Cerebellar cortex (tissue), 1 donor: ENCODE measurements at regions not wholly inside any gene's neighbourhood (a gene's known extent, or its start where the extent isn't known, plus 50 kb on each side); places are given as distances from the start of the nearest gene placed in this dataset.

ENCODE experiments used
- DNase-seq: peaks from one replicate; pipeline ENCODE4 v3.0.0-alpha.2; 2015; ENCODE audit warnings: low spot score

- no peak for DNase-seq
These were observed 145.5 kb downstream of the WNT5A start for GRCh38 chr3:55341502-55342031.

DNA sequence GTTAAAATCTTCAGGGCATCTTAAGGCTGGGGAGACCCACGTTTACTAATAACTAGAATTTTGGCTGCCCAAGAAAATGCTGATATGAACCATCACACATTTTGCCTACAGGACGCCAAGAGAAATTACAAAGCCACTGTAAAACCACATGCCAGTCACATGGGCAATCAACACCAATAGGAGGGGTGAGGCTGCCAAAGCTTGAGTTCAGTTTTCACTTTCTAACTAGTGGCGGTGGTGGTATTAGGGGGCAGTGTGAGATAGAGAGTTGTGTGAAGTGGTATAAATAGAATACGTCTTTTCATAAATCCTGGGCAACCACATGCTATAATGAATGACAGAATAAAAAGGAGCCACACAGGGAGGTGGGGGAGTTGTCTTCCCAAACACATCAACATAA is 147.3 kb downstream of the WNT5A start:
- no peak for DNase-seq

DNA sequence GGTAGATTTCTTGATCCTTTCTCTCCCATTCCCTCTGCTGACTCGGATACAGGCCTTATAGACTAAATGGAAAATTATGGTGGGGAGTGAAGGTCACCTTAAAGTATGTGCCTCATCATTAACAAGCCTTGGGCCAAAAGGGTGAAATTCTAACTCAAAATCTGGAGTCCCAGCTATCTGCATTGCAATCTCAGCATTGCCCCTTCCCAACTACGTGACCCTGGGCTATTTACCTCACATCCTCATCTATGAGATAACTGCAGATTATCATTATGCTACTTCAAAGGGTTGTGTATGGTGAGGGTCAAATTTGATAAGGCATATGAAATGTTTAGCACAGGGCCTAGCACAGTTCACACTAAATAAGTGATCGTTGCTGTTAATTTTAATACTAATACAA is 147.7 kb downstream of the WNT5A start:
- no peak for DNase-seq

GRCh38 chr3:55337641-55338180 is 149.4 kb downstream of the WNT5A start:
- DNase-seq = no peak

DNA sequence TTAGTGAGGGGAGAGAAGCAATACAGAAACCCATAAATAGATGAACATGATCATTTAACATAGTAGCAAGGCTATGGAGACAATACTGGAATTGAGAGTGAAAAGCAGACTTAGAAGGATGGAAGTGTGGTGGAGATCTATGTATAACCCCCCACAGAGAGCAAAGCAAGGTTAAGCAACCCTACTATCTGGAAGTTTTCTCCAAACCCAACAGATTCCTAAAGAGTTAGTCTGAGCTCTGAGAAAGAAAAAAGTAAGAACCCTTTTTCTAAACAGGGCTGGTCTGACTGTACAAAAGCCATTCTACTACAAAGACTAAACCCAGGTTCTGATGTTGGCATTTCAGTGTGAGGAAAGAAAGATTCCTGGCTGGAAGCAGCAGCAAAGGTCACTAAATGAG is 153.2 kb downstream of the WNT5A start:
- no peak for DNase-seq

GRCh38 chr3:55333046-55333445 is 154.1 kb downstream of the WNT5A start:
- DNase-seq = no peak

GRCh38 chr3:55332176-55332575 is 154.9 kb downstream of the WNT5A start:
- no peak for DNase-seq

DNA sequence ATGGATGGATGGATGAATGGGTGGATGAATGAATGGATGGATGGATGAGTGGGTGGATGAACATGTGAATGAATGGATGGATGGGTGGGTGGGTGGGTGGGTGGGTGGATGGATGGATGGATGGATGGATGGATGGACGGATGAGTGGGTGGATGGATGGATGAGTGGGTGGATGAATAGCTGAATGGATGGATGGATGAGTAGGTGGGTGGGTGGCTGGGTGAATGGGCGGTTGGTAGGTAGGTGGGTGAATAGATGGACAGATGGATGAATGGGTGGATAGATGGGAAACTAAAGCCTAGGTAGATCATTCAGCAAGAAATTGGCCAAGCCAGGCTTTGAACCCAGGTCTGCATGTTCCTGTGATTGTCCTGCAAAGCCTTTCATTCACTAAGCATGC is 155.6 kb downstream of the WNT5A start:
- DNase-seq = no peak

- no peak for DNase-seq
These were observed 156.3 kb downstream of the WNT5A start for GRCh38 chr3:55330756-55331155.

GRCh38 chr3:55330355-55330754 is 156.8 kb downstream of the WNT5A start:
- no peak for DNase-seq

GRCh38 chr3:55329849-55330248 is 157.3 kb downstream of the WNT5A start:
- DNase-seq = no peak

DNA sequence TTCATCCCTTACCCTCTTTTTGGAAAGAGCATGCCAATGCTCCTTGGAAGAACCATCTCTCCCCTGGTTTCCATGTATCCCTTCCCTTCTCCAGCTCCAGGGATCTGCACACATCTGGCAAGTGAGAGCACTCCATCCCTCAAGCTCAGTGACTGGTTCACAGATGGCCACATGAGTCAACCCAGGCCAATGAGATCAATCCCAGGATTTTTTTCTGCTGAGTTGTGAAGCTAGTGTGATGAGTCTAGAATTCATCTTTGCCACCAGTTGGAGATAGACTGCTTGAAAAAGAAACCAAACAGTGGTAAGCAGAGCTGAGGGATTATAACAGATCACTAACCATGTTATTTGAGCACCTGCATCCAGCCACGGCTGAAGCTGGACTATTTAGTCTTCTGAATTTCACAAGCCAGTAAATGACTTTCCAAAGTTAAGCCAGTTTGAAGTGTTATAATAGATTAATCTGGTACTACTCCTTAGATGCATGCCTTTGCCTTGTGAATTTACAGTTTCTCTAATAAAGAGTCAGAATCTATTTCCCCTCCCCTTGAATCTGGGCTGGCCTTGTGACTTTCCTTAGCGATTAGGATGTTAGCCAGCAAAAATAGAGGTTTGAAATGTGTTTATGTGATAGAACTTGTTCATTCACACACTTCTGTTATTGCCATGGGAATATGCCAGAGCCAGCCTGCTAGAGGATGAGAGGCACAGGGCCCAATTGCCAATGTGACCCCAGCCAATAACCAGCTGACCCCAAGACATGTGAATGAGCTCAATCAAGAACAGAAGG is 159.8 kb downstream of the WNT5A start:
- DNase-seq = no peak

DNA sequence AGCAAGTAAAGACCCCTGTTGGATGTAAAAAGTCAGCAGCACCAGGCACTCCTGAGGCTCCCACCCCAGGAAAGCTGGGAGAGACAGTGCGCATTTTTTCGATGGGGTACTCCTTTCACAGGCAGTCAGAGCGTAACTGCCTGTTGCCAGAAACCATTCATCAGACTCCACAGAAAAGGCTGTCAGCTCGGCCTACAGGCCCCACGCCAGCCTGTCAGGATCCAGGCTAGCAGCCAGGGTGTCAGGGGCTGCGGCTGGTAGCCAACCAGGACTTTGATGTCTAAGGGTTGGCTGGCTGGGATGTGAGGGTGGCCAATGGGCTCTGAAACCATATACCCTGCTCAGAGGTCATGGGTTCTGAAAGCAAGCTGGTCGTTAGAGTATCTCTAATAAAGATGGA is 164.5 kb downstream of the WNT5A start:
- peak; percentile 5 for DNase-seq

GRCh38 chr3:55320928-55321327 is 166.2 kb downstream of the WNT5A start:
- no peak for DNase-seq

DNA sequence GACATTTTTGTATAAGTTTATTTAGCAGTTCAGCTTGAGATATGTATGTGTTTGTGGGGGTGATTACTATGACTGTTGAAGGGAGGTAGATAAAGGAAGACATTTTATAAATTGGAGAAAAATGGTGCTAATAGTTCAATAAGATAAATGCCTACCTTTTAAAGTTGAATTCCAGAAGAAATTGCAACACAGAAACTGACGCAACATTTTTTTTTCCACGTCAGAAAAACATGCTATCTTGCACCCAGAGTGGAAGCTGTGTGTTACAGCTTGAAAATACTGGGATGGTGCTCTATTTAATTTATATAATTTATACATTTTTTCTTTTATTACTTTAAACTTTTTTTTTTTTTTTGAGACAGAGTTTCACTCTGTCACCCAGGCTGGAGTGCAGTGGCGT is 171.7 kb downstream of the WNT5A start:
- DNase-seq = no peak

DNA sequence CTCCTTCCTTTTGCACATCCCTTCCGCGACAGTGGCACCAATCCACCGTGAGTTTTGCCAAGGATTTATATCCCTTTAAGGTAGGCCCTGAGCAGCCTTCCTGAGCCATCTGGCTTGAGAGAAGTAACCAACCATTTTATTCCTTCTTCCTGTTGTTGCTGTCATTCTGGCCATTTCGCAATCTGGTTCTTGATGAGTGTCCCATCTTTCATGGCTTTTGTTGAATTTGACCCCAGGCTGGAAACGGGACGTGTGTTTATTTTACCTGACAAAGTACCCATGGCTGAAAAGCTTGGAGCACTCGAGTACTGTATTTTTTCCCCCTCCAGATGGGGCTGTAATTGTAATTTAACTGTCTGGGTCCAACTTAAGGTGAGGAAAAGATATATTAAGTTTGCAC is 173.4 kb downstream of the WNT5A start:
- DNase-seq = no peak

GRCh38 chr3:55309336-55309735 is 177.8 kb downstream of the WNT5A start:
- no peak for DNase-seq

DNA sequence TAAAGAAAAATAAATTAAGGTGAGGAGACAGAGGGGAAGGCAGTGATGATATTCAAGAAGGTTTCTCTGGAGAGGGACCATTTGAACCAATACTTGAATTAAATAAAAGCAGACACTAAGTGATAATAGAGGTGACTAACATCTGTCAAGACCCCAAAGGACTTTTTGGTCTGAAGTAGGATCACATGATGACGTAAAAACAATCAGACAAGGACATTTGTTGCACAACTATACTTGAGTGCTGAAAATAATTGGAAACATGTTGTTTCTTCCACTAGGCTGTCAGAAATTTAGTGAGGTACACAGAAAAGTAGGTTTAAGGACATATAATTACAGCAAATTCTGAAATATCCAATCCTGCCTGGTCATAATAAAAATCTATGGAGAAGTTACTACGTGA is 179.5 kb downstream of the WNT5A start:
- DNase-seq = no peak

GRCh38 chr3:55305696-55306485 is 181.2 kb downstream of the WNT5A start:
- no peak for DNase-seq

GRCh38 chr3:55300701-55301100 is 186.4 kb downstream of the WNT5A start:
- DNase-seq = no peak

DNA sequence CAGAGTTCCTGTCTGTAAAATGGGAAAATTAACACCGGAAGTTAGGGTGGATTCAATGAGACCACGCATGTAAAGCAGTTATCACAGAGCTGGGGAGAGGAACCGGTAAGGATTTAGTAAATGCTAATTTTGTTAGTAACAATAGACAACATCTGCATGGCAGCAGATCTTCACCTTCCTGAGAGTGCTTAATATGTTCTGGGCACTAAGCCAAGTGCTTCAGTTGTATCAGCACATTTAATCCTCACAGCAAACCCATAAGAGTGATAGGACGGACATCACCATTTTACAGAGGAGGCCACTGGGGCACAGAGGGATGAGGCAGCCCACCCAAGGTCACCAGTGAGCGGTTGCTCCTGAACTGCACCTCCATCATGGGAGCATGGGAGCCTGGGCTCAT is 189.4 kb downstream of the WNT5A start:
- DNase-seq = no peak

GRCh38 chr3:55297245-55297644 is 189.9 kb downstream of the WNT5A start:
- no peak for DNase-seq

DNA sequence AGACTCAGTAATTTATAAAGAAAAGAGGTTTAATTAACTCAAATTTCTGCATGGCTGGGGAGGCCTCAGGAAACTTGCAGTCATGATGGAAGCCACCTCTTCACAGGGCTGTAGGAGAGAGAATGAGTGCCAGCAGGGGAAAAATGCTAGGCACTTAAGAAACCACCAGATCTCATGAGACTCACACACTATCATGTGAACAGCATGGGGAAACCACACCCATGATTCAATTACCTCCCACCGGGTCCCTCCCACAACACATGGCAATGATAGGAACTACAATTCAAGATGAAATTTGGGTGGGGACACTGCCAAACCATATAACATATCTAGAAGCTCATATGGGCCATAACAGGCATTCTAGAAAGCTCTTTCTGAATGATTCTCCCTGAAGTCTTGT is 190.3 kb downstream of the WNT5A start:
- DNase-seq = no peak
